ENCODE measurements at regions not wholly inside any gene's neighbourhood (a gene's known extent, or its start where the extent isn't known, plus 50 kb on each side); places are given as distances from the start of the nearest gene placed in this dataset.

DNA sequence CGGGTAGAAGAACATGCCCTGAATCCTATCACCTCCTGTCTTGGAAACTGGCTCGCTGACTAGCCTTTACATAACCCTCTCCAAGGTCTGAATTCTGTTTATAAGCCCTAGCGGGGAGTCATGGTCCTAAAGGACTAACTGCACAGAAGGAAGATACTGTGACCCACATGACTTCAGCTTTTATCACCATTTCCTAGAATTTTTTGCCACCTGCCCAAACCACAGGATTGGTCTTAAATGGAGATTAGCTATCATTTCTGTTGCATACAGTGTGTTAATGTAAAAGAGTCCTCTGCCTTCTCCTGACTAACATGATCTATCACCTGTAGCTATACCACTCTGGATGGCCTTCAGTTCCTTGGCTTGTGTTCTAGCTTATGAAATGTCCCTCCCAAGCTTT lies 319.2 kb downstream of the DUSP6 start:
- no peaks in the 10 kb centered on the region for H3K9me2 ChIP-seq (replicated peaks; ENCODE audit: control insufficient read depth, low read length)
- H3K27me3 ChIP-seq (ENCODE audit: control insufficient read depth, low read length), result peaks cover 7% of the 10 kb centered on the region
- H3F3A ChIP-seq (ENCODE audit: control insufficient read depth, insufficient read depth), result no peaks in the 10 kb centered on the region
- no peaks in the 10 kb centered on the region for H3K36me3 ChIP-seq (ENCODE audit: control insufficient read depth, low read length)
- H3K9me3 ChIP-seq (ENCODE audit: control insufficient read depth, insufficient read depth, low read length), result no peaks in the 10 kb centered on the region
- H3K27ac ChIP-seq (ENCODE audit: low read depth, low read length), result no peak overlapping the region
- no peak overlapping the region for H3K4me2 ChIP-seq (ENCODE audit: low read length)
- TF ChIP-seq EZH2phosphoT487 (IDR thresholded peaks at IDR 0.05; ENCODE audit: borderline replicate concordance, low read length), result no peak
- TF ChIP-seq, protein P1, sequence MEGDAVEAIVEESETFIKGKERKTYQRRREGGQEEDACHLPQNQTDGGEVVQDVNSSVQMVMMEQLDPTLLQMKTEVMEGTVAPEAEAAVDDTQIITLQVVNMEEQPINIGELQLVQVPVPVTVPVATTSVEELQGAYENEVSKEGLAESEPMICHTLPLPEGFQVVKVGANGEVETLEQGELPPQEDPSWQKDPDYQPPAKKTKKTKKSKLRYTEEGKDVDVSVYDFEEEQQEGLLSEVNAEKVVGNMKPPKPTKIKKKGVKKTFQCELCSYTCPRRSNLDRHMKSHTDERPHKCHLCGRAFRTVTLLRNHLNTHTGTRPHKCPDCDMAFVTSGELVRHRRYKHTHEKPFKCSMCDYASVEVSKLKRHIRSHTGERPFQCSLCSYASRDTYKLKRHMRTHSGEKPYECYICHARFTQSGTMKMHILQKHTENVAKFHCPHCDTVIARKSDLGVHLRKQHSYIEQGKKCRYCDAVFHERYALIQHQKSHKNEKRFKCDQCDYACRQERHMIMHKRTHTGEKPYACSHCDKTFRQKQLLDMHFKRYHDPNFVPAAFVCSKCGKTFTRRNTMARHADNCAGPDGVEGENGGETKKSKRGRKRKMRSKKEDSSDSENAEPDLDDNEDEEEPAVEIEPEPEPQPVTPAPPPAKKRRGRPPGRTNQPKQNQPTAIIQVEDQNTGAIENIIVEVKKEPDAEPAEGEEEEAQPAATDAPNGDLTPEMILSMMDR (IDR thresholded peaks at IDR 0.05; ENCODE audit: low read depth, low read length, poor library complexity, severe bottlenecking), result no peak
- no peaks in the 10 kb centered on the region for H4K20me1 ChIP-seq (ENCODE audit: control insufficient read depth, insufficient read depth, low read depth, low read length)
- no peaks in the 10 kb centered on the region for H3K4me1 ChIP-seq (ENCODE audit: control insufficient read depth, low read length)
- H3K79me2 ChIP-seq (ENCODE audit: control insufficient read depth, low read length), result no peaks in the 10 kb centered on the region
- no peak overlapping the region for H3K4me3 ChIP-seq (ENCODE audit: low read length)

DNA sequence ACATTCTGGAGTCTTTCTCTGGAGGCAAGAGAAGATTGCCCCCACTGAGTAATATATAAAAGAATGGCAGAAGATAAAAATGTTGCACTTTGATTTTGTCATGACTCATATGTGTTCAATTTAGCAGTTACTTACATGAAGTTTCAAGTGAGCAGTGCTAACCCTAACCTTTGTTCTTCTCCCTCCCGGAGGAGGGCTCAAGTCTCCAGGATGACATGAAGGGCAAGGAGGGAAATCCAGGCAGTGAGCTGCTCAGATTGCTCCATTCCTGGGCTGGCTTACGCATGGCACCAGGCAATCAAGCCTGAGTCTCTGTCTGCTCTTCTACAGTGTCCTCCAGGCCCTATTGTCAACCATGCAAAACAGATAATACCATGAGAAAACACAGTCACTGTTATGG lies 322.3 kb downstream of the DUSP6 start:
- Histone ChIP-seq H3K27ac (ENCODE audit: low read depth, low read length) (no peak overlapping the region), H3K9me3 (ENCODE audit: control insufficient read depth, insufficient read depth, low read length) (no peaks in the 10 kb centered on the region), H4K20me1 (ENCODE audit: control insufficient read depth, insufficient read depth, low read depth, low read length) (no peaks in the 10 kb centered on the region), H3F3A (ENCODE audit: control insufficient read depth, insufficient read depth) (no peaks in the 10 kb centered on the region), H3K79me2 (ENCODE audit: control insufficient read depth, low read length) (no peaks in the 10 kb centered on the region), H3K27me3 (ENCODE audit: control insufficient read depth, low read length) (peaks cover 3% of the 10 kb centered on the region; the same call in 1 of the 2 replicates), H3K4me3 (ENCODE audit: low read length) (no peak overlapping the region), H3K9me2 (replicated peaks; ENCODE audit: control insufficient read depth, low read length) (no peaks in the 10 kb centered on the region), H3K36me3 (ENCODE audit: control insufficient read depth, low read length) (no peaks in the 10 kb centered on the region), H3K4me1 (ENCODE audit: control insufficient read depth, low read length) (no peaks in the 10 kb centered on the region), H3K4me2 (ENCODE audit: low read length) (no peak overlapping the region)
- TF ChIP-seq, protein P1 (IDR thresholded peaks at IDR 0.05; ENCODE audit: low read depth, low read length, poor library complexity, severe bottlenecking), result no peak
- TF ChIP-seq EZH2phosphoT487 (IDR thresholded peaks at IDR 0.05; ENCODE audit: borderline replicate concordance, low read length), result no peak

DNA sequence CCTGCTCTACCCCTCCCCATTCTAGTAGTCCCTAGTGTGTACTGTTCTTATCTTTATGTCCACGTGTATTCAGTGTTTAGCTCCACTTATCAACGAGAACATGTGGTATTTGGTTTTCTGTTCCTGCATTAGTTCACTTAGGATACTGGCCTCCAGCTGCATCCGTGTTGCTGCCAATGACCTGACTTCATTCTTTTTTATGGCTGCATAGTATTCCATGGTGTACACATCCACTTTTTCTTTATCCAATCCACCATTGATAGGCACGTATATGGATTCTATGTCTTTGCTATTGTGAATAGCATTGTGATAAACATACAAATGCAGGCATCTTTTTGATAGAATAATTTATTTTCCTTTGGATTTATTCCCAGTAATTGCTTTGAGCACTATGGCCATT lies 327.7 kb downstream of the DUSP6 start:
- Histone ChIP-seq H3K79me2 (ENCODE audit: control insufficient read depth, low read length) (no peaks in the 10 kb centered on the region), H3K27me3 (ENCODE audit: control insufficient read depth, low read length) (no peaks in the 10 kb centered on the region), H3K36me3 (ENCODE audit: control insufficient read depth, low read length) (no peaks in the 10 kb centered on the region), H3K9me2 (replicated peaks; ENCODE audit: control insufficient read depth, low read length) (no peaks in the 10 kb centered on the region), H4K20me1 (ENCODE audit: control insufficient read depth, insufficient read depth, low read depth, low read length) (no peaks in the 10 kb centered on the region), H3K4me2 (ENCODE audit: low read length) (no peak overlapping the region), H3K27ac (ENCODE audit: low read depth, low read length) (no peak overlapping the region), H3K4me3 (ENCODE audit: low read length) (no peak overlapping the region), H3F3A (ENCODE audit: control insufficient read depth, insufficient read depth) (no peaks in the 10 kb centered on the region), H3K4me1 (ENCODE audit: control insufficient read depth, low read length) (no peaks in the 10 kb centered on the region), H3K9me3 (ENCODE audit: control insufficient read depth, insufficient read depth, low read length) (no peaks in the 10 kb centered on the region)
- TF ChIP-seq EZH2phosphoT487 (IDR thresholded peaks at IDR 0.05; ENCODE audit: borderline replicate concordance, low read length), result no peak
- TF ChIP-seq, protein P1 (IDR thresholded peaks at IDR 0.05; ENCODE audit: low read depth, low read length, poor library complexity, severe bottlenecking), result no peak

DNA sequence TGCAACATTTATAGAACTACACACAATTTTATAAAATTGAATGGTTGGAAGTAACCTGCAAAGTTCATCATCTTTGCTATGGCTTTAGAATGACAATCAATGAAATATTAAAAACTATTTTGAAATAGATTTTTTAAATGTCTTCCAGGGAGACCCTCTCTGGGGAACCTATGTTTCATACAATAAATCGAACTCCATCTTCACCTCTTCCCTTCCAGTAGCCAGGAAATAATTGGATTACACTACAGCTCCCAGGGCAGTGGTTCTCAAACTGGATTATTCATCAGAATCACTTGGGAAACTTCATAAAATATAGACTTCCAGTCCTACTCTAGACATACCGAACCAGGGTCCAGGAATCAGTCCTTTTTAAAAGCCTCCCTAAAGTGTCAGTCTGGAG lies 328.4 kb downstream of the DUSP6 start:
- Histone ChIP-seq H3K36me3 (ENCODE audit: control insufficient read depth, low read length) (no peaks in the 10 kb centered on the region), H4K20me1 (ENCODE audit: control insufficient read depth, insufficient read depth, low read depth, low read length) (no peaks in the 10 kb centered on the region), H3K4me2 (ENCODE audit: low read length) (no peak overlapping the region), H3K4me1 (ENCODE audit: control insufficient read depth, low read length) (no peaks in the 10 kb centered on the region), H3K79me2 (ENCODE audit: control insufficient read depth, low read length) (no peaks in the 10 kb centered on the region), H3K4me3 (ENCODE audit: low read length) (no peak overlapping the region), H3K27ac (ENCODE audit: low read depth, low read length) (no peak overlapping the region), H3K27me3 (ENCODE audit: control insufficient read depth, low read length) (no peaks in the 10 kb centered on the region), H3F3A (ENCODE audit: control insufficient read depth, insufficient read depth) (no peaks in the 10 kb centered on the region), H3K9me2 (replicated peaks; ENCODE audit: control insufficient read depth, low read length) (no peaks in the 10 kb centered on the region), H3K9me3 (ENCODE audit: control insufficient read depth, insufficient read depth, low read length) (no peaks in the 10 kb centered on the region)
- no peak for TF ChIP-seq EZH2phosphoT487 (IDR thresholded peaks at IDR 0.05; ENCODE audit: borderline replicate concordance, low read length)
- TF ChIP-seq, protein P1 (IDR thresholded peaks at IDR 0.05; ENCODE audit: low read depth, low read length, poor library complexity, severe bottlenecking), result no peak

All from DOHH2 (cell line).